Kidney tubule cell (primary cell): ENCODE measurements at regions not wholly inside any gene's neighbourhood (a gene's known extent, or its start where the extent isn't known, plus 50 kb on each side); places are given as distances from the start of the nearest gene placed in this dataset.

Source experiments
- DNase-seq: peaks from one replicate; pipeline ENCODE4 v3.0.0-alpha.2; 2018; ENCODE audit warnings: low spot score

- DNase-seq: no peak
Measured at GRCh38 chr5:72046106-72046505, 61.2 kb upstream of the MAP1B start.

- no peak for DNase-seq
Measured at GRCh38 chr5:72055636-72056035, 51.6 kb upstream of the MAP1B start.
